Neuronal stem cell (in vitro differentiated cells): ENCODE measurements at regions not wholly inside any gene's neighbourhood (a gene's known extent, or its start where the extent isn't known, plus 50 kb on each side); places are given as distances from the start of the nearest gene placed in this dataset.

Source experiments
- DNase-seq: peaks from one replicate; pipeline ENCODE4 v3.0.0-alpha.2; 2013; ENCODE audit warnings: low spot score
- H2AFZ ChIP-seq: one replicate; pipeline ENCODE4 v1.6.1; 2013; ENCODE audit warnings: mild to moderate bottlenecking, low read length, inconsistent platforms
- H2AK5ac ChIP-seq: 2 replicates; pipeline ENCODE4 v1.6.1; 2013; ENCODE audit warnings: low read depth, mild to moderate bottlenecking, inconsistent platforms, low read length, moderate library complexity, mixed read lengths
- H2BK120ac ChIP-seq: 2 replicates; pipeline ENCODE4 v1.6.1; 2013; ENCODE audit warnings: low read depth, mild to moderate bottlenecking, inconsistent platforms, low read length, moderate library complexity, mixed read lengths
- H2BK12ac ChIP-seq: one replicate; pipeline ENCODE4 v1.6.1; 2013; ENCODE audit warnings: low read length, inconsistent platforms
- H2BK15ac ChIP-seq: 2 replicates; pipeline ENCODE4 v1.6.1; 2013; ENCODE audit warnings: mild to moderate bottlenecking, low read length, inconsistent platforms, mixed read lengths
- H2BK5ac ChIP-seq: one replicate; pipeline ENCODE4 v1.6.1; 2013; ENCODE audit warnings: inconsistent platforms, mild to moderate bottlenecking, low read length, moderate library complexity
- H3K14ac ChIP-seq: one replicate; pipeline ENCODE4 v1.6.1; 2013; ENCODE audit warnings: low read length, inconsistent platforms
- H3K18ac ChIP-seq: 2 replicates; pipeline ENCODE4 v1.6.1; 2013; ENCODE audit warnings: low read length, inconsistent platforms
- H3K23ac ChIP-seq: 2 replicates; pipeline ENCODE4 v1.6.1; 2013; ENCODE audit warnings: low read depth, mild to moderate bottlenecking, mixed read lengths, low read length, inconsistent platforms; ENCODE audit not compliant: poor library complexity
- H3K27ac ChIP-seq: replicated peaks from 3 replicates; pipeline ENCODE4 v1.5.1; 2013; ENCODE audit warnings: low read length, inconsistent platforms
- H3K27me3 ChIP-seq, 3 experiments: 2 replicates each; pipeline ENCODE4 v1.6.1; 2013; ENCODE audit warnings: low read length in 3 of 3, mild to moderate bottlenecking in 2 of 3, inconsistent platforms in 1 of 3, low read depth in 1 of 3, mixed read lengths in 1 of 3, moderate library complexity in 1 of 3; ENCODE audit not compliant: control insufficient read depth in 3 of 3, insufficient read depth in 3 of 3
- H3K36me3 ChIP-seq, 2 donors: replicated peaks in 1 of 2; 2 replicates each; pipeline ENCODE4 v1.6.1; 2013; ENCODE audit warnings: low read length in 2 of 2; ENCODE audit not compliant: control insufficient read depth in 2 of 2, insufficient read depth in 2 of 2
- H3K4ac ChIP-seq: 2 replicates; pipeline ENCODE4 v1.6.1; 2013; ENCODE audit warnings: inconsistent platforms, mild to moderate bottlenecking, low read length, moderate library complexity
- H3K4me1 ChIP-seq, 2 donors: 1 replicate in 1 of 2; 2 replicates in 1 of 2; pipeline ENCODE4 v1.6.1; 2013; ENCODE audit warnings: low read length in 2 of 2, low read depth in 1 of 2; ENCODE audit not compliant: control insufficient read depth in 2 of 2, insufficient read depth in 1 of 2
- H3K4me2 ChIP-seq: one replicate; pipeline ENCODE4 v1.6.1; 2013; ENCODE audit warnings: mild to moderate bottlenecking, low read length, inconsistent platforms; ENCODE audit not compliant: insufficient read depth, poor library complexity, severe bottlenecking
- H3K4me3 ChIP-seq, 2 donors: 2 replicates each; pipeline ENCODE4 v1.5.1; 2013; ENCODE audit warnings: low read length in 2 of 2, mild to moderate bottlenecking in 2 of 2, inconsistent platforms in 1 of 2, moderate library complexity in 1 of 2
- H3K79me1 ChIP-seq: one replicate; pipeline ENCODE4 v1.6.1; 2013; ENCODE audit warnings: low read depth, mild to moderate bottlenecking, inconsistent platforms, low read length, moderate library complexity
- H3K9ac ChIP-seq: one replicate; pipeline ENCODE4 v1.6.1; 2013; ENCODE audit warnings: mild to moderate bottlenecking, low read depth, low read length, inconsistent platforms; ENCODE audit not compliant: poor library complexity
- H3K9me3 ChIP-seq, 2 donors: replicated peaks in 1 of 2; 2 replicates each; pipeline versions ENCODE3 to v1.6.1; 2013; ENCODE audit warnings: low read length in 2 of 2, mild to moderate bottlenecking in 2 of 2, inconsistent platforms in 1 of 2, low read depth in 1 of 2, mixed read lengths in 1 of 2, moderate library complexity in 1 of 2; ENCODE audit not compliant: control insufficient read depth in 2 of 2, insufficient read depth in 1 of 2
- H4K8ac ChIP-seq: one replicate; pipeline ENCODE4 v1.6.1; 2013; ENCODE audit warnings: low read depth, mild to moderate bottlenecking, inconsistent platforms, low read length, moderate library complexity
- H4K91ac ChIP-seq: one replicate; pipeline ENCODE4 v1.6.1; 2013; ENCODE audit warnings: low read length, low read depth, mild to moderate bottlenecking, inconsistent platforms; ENCODE audit not compliant: poor library complexity
- WGBS, 2 donors: extraction: QIAGEN DNeasy Blood & Tissue Kit; methylation state at CpG; one replicate each; pipeline ENCODE4 v1.1.7; 2013; ENCODE audit warnings: missing lambda C conversion rate in 2 of 2, mixed read lengths in 1 of 2; ENCODE audit not compliant: insufficient read length in 2 of 2, insufficient replicate concordance in 1 of 2; ENCODE audit errors: extremely low coverage in 2 of 2; 5-methylcytosine and 5-hydroxymethylcytosine counted together

- Histone ChIP-seq H3K9me3 (no peaks in the 10 kb centered on the region), H3K36me3 (no peaks in the 10 kb centered on the region), H3K27me3 (no peaks in the 10 kb centered on the region), H3K4ac (no peak overlapping the region), H2BK5ac (no peak overlapping the region), H3K18ac (no peak overlapping the region), H3K23ac (no peak overlapping the region), H4K8ac (no peak overlapping the region), H2AK5ac (no peak overlapping the region), H2AFZ (no peak overlapping the region), H2BK120ac (no peak overlapping the region), H2BK15ac (no peak overlapping the region), H3K4me2 (no peak overlapping the region), H3K4me1 (peaks cover 0 to 4% of the 10 kb centered on the region in 2 donors), H4K91ac (no peak overlapping the region), H3K4me3 (no peak overlapping the region), H3K27ac (no peak overlapping the region), H2BK12ac (no peak overlapping the region), H3K79me1 (no peaks in the 10 kb centered on the region), H3K9ac (no peak overlapping the region), H3K14ac (no peak overlapping the region)
- no peak for DNase-seq
- no CpG with 5 or more reads among the region's 3 CpGs for WGBS, 2 donors
Measured at GRCh38 chr4:53645108-53645507, 53.8 kb upstream of the LNX1 start.

GRCh38 chr4:53644607-53645006 is 53.3 kb upstream of the LNX1 start:
- Histone ChIP-seq H2AFZ (no peak overlapping the region), H3K4me3 (no peak overlapping the region), H3K23ac (no peak overlapping the region), H2BK12ac (no peak overlapping the region), H3K4me1 (peaks cover 0 to 4% of the 10 kb centered on the region in 2 donors), H3K27ac (no peak overlapping the region), H3K36me3 (no peaks in the 10 kb centered on the region), H2BK15ac (no peak overlapping the region), H3K27me3 (no peaks in the 10 kb centered on the region), H4K91ac (no peak overlapping the region), H3K79me1 (no peaks in the 10 kb centered on the region), H3K4me2 (no peak overlapping the region), H2AK5ac (no peak overlapping the region), H3K9me3 (no peaks in the 10 kb centered on the region), H3K9ac (no peak overlapping the region), H2BK5ac (no peak overlapping the region), H4K8ac (no peak overlapping the region), H2BK120ac (no peak overlapping the region), H3K18ac (no peak overlapping the region), H3K4ac (no peak overlapping the region), H3K14ac (no peak overlapping the region)
- no peak for DNase-seq
- no CpG with 5 or more reads among the region's 3 CpGs for WGBS, 2 donors
